Mammary epithelial cell (primary cell): ENCODE measurements at regions not wholly inside any gene's neighbourhood (a gene's known extent, or its start where the extent isn't known, plus 50 kb on each side); places are given as distances from the start of the nearest gene placed in this dataset.

Experiments used
- EZH2 ChIP-seq: IDR thresholded peaks from 2 replicates; pipeline ENCODE4 v1.6.1; 2012; ENCODE audit warnings: low read length, inconsistent platforms, borderline replicate concordance
- TF ChIP-seq, protein P1 (sequence below), 2 donors: IDR thresholded peaks in 1 of 2; conservative IDR thresholded peaks in 1 of 2; 2 replicates each; pipeline ENCODE4 v1.5.1; 2011 to 2012; ENCODE audit warnings: inconsistent platforms in 2 of 2, low read length in 2 of 2, mild to moderate bottlenecking in 2 of 2, control low read depth in 1 of 2, low read depth in 1 of 2; ENCODE audit not compliant: insufficient read depth in 1 of 2; ENCODE audit errors: extremely low read depth in 1 of 2

- TF ChIP-seq, protein P1, sequence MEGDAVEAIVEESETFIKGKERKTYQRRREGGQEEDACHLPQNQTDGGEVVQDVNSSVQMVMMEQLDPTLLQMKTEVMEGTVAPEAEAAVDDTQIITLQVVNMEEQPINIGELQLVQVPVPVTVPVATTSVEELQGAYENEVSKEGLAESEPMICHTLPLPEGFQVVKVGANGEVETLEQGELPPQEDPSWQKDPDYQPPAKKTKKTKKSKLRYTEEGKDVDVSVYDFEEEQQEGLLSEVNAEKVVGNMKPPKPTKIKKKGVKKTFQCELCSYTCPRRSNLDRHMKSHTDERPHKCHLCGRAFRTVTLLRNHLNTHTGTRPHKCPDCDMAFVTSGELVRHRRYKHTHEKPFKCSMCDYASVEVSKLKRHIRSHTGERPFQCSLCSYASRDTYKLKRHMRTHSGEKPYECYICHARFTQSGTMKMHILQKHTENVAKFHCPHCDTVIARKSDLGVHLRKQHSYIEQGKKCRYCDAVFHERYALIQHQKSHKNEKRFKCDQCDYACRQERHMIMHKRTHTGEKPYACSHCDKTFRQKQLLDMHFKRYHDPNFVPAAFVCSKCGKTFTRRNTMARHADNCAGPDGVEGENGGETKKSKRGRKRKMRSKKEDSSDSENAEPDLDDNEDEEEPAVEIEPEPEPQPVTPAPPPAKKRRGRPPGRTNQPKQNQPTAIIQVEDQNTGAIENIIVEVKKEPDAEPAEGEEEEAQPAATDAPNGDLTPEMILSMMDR (conservative IDR thresholded peaks at IDR 0.05 in 1 of 2, IDR thresholded peaks at IDR 0.05 in 1 of 2; ENCODE audit: extremely low read depth in 1 of 2, insufficient read depth in 1 of 2, low read depth in 1 of 2, low read length in 2 of 2), result no peak
- TF ChIP-seq EZH2, result no peak
These were observed 88.7 kb downstream of the PLXNA1 start for GRCh38 chr3:127071597-127072001.
